DND-41 (cell line): ENCODE measurements at regions not wholly inside any gene's neighbourhood (a gene's known extent, or its start where the extent isn't known, plus 50 kb on each side); places are given as distances from the start of the nearest gene placed in this dataset.

Experiments used
- ATAC-seq: fragments of 200-7000 bp; cut with Tn5 transposase; 3 replicates; pipeline ENCODE4 v1.9.1; 2021; ENCODE audit warnings: low read depth; ENCODE audit not compliant: insufficient read depth
- DNase-seq: peaks from one replicate; pipeline ENCODE4 v3.0.0-alpha.2; 2020
- H2AFZ ChIP-seq: 2 replicates; pipeline ENCODE4 v1.6.0; 2012; ENCODE audit warnings: low read depth, low read length
- H3K27ac ChIP-seq: 2 replicates; pipeline ENCODE4 v1.5.1; 2012; ENCODE audit warnings: low read length, inconsistent platforms
- H3K27me3 ChIP-seq: fragments of 200-600 bp; sonication (generic); 2 replicates; pipeline ENCODE4 v1.6.0; 2012; ENCODE audit warnings: low read length, mild to moderate bottlenecking, inconsistent platforms; ENCODE audit not compliant: insufficient read depth, poor library complexity
- H3K36me3 ChIP-seq: 2 replicates; pipeline ENCODE4 v1.5.1; 2012; ENCODE audit warnings: low read length, inconsistent platforms; ENCODE audit not compliant: insufficient read depth
- H3K4me1 ChIP-seq: 2 replicates; pipeline ENCODE4 v1.5.1; 2012; ENCODE audit warnings: mild to moderate bottlenecking, low read length; ENCODE audit not compliant: insufficient read depth
- H3K4me2 ChIP-seq: 2 replicates; pipeline ENCODE4 v1.6.0; 2012; ENCODE audit warnings: mild to moderate bottlenecking, moderate library complexity, low read length, inconsistent platforms; ENCODE audit not compliant: insufficient read depth
- H3K4me3 ChIP-seq, 2 experiments: fragments of 200-600 bp in 1 of 2; shearing (Covaris generic) in 1 of 2; 2 replicates each; pipeline ENCODE4 v1.5.1; 2012 to 2016; ENCODE audit warnings: inconsistent platforms in 2 of 2, low read length in 2 of 2, mild to moderate bottlenecking in 2 of 2, low read depth in 1 of 2, moderate library complexity in 1 of 2
- H3K79me2 ChIP-seq: 2 replicates; pipeline ENCODE4 v1.6.0; 2012; ENCODE audit warnings: low read length, inconsistent platforms; ENCODE audit not compliant: insufficient read depth
- H3K9ac ChIP-seq: 2 replicates; pipeline ENCODE4 v1.6.0; 2012; ENCODE audit warnings: low read depth, mild to moderate bottlenecking, inconsistent platforms, low read length, moderate library complexity
- H3K9me3 ChIP-seq: 2 replicates; pipeline ENCODE4 v1.5.1; 2012; ENCODE audit warnings: low read length, moderate library complexity, mild to moderate bottlenecking, inconsistent platforms; ENCODE audit not compliant: insufficient read depth, severe bottlenecking
- H4K20me1 ChIP-seq: 2 replicates; pipeline ENCODE4 v1.6.0; 2012; ENCODE audit warnings: low read length; ENCODE audit not compliant: insufficient read depth
- CTCF ChIP-seq: IDR thresholded peaks from 2 replicates; pipeline ENCODE4 v1.5.1; 2012; ENCODE audit warnings: borderline replicate concordance, low read length, moderate library complexity, mild to moderate bottlenecking; ENCODE audit not compliant: poor library complexity, severe bottlenecking; ENCODE audit errors: extremely low read depth
- EZH2 ChIP-seq: IDR thresholded peaks from 3 replicates; pipeline ENCODE4 v1.6.1; 2012; ENCODE audit warnings: borderline replicate concordance, low read depth, mild to moderate bottlenecking, moderate library complexity, low read length, inconsistent platforms; ENCODE audit not compliant: severe bottlenecking

DNA sequence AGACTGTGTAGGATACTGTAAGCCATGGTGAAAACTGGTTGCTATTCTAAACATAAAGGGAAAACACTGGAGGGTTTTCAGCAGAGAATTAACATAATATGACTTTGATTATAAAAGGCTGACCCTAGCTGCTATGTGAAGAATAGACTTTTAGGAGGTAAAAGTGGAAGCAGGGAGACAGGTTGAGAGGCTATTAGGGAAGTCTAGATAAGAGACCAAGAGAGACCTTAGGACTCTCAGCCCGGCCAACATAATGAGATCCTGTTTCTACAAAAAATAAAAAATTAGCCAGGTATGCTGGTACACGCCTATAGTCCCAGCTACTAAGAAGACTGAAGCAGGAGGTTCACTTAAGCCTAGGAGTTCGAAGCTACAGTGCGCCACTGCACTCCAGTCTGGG lies 393.2 kb upstream of the PMFBP1 start:
- H3K27ac ChIP-seq = no peak overlapping the region
- H2AFZ ChIP-seq = no peak overlapping the region
- no peaks in the 10 kb centered on the region for H3K79me2 ChIP-seq
- TF ChIP-seq CTCF (no peak), EZH2 (no peak)
- no peaks in the 10 kb centered on the region for H3K9me3 ChIP-seq
- H3K4me1 ChIP-seq = no peaks in the 10 kb centered on the region
- DNase-seq (no peak), ATAC-seq (no peak)
- no peaks in the 10 kb centered on the region for H3K27me3 ChIP-seq
- no peak overlapping the region for H3K4me3 ChIP-seq
- H4K20me1 ChIP-seq = no peaks in the 10 kb centered on the region
- no peaks in the 10 kb centered on the region for H3K36me3 ChIP-seq
- H3K9ac ChIP-seq = no peak overlapping the region
- H3K4me2 ChIP-seq = no peak overlapping the region

DNA sequence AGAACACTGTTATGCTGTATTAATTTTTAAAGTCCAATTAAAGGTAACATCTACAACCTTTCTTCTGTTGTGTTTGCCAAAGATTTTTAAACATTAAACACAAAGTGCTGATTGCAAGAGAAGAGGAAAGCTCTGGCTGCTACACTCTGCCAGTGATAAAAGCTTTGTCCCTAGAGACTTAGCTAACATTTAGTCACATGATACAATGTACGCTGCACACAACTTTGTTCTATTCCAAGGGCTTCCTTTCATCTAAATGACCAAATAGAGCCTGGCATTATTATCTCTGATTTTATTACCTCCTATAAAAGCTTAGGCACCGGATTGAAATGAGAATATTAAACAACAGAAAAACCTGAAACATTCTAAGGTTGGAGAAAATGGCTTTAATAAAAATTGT lies 388.7 kb upstream of the PMFBP1 start:
- no peak overlapping the region for H3K4me2 ChIP-seq
- ATAC-seq = no peak
- DNase-seq = no peak

DNA sequence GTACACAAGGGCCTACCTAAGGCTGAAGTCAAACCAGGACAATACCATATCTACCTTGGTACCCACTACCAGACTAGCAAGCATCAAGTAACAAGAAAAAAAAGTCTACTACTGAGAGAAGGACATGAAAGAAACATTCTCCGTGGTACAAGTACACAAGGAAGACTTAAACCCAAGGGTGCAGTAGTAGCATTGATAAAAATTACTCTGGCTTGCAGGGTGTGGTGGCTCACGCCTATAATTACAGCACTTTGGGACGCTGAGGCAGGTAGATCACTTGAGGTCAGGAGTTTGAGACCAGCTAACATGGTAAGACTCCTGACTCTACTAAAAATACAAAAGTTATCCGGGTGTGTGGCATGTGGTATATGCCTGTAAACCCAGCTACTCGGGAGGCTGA lies 386.5 kb upstream of the PMFBP1 start:
- H4K20me1 ChIP-seq = no peaks in the 10 kb centered on the region
- no peaks in the 10 kb centered on the region for H3K36me3 ChIP-seq
- H3K27me3 ChIP-seq = no peaks in the 10 kb centered on the region
- DNase-seq (no peak), ATAC-seq (no peak)
- no peak for TF ChIP-seq CTCF
- no peak for TF ChIP-seq EZH2
- H3K9ac ChIP-seq = no peak overlapping the region
- no peak overlapping the region for H3K4me2 ChIP-seq
- no peak overlapping the region for H2AFZ ChIP-seq
- H3K79me2 ChIP-seq = no peaks in the 10 kb centered on the region
- no peak overlapping the region for H3K4me3 ChIP-seq
- H3K4me1 ChIP-seq = no peaks in the 10 kb centered on the region
- no peak overlapping the region for H3K27ac ChIP-seq
- H3K9me3 ChIP-seq = no peaks in the 10 kb centered on the region

More for the DNA sequence above, 388.7 kb upstream of the PMFBP1 start:
- H3K27ac ChIP-seq = no peak overlapping the region
- no peaks in the 10 kb centered on the region for H3K4me1 ChIP-seq
- no peaks in the 10 kb centered on the region for H4K20me1 ChIP-seq
- no peak overlapping the region for H3K4me3 ChIP-seq
- H3K79me2 ChIP-seq = no peaks in the 10 kb centered on the region
- H3K9me3 ChIP-seq = no peaks in the 10 kb centered on the region
- TF ChIP-seq EZH2 (no peak), CTCF (no peak)
- no peak overlapping the region for H2AFZ ChIP-seq
- H3K9ac ChIP-seq = no peak overlapping the region
- no peaks in the 10 kb centered on the region for H3K36me3 ChIP-seq
- no peaks in the 10 kb centered on the region for H3K27me3 ChIP-seq

DNA sequence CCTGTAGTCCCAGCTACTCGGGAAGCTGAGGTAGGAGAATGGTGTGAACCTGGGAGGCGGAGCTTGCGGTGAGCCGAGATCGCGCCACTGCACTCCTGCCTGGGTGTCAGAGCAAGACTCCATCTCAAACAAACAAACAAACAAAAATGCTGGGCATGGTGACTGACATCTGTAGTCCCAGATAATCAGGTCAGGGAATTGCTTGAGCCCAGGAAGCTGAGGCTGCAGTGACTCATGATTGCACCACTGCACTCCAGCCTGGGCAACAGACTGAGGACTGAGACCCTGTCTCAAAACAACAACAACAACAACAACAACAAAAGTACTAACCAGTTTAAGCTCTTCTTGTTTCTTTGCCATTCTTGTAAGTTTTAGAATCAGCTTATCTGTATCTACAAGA lies 383.0 kb upstream of the PMFBP1 start:
- H2AFZ ChIP-seq = no peak overlapping the region
- no peaks in the 10 kb centered on the region for H3K36me3 ChIP-seq
- DNase-seq (no peak), ATAC-seq (no peak)
- H4K20me1 ChIP-seq = no peaks in the 10 kb centered on the region
- H3K9me3 ChIP-seq = no peaks in the 10 kb centered on the region
- H3K79me2 ChIP-seq = no peaks in the 10 kb centered on the region
- no peak overlapping the region for H3K4me3 ChIP-seq
- H3K9ac ChIP-seq = no peak overlapping the region
- no peak overlapping the region for H3K27ac ChIP-seq
- TF ChIP-seq CTCF (no peak), EZH2 (no peak)
- no peaks in the 10 kb centered on the region for H3K4me1 ChIP-seq
- H3K4me2 ChIP-seq = no peak overlapping the region
- H3K27me3 ChIP-seq = no peaks in the 10 kb centered on the region
